ENCODE measurements at regions not wholly inside any gene's neighbourhood (a gene's known extent, or its start where the extent isn't known, plus 50 kb on each side); places are given as distances from the start of the nearest gene placed in this dataset.

GRCh38 chr22:47382164-47382890 is 619.9 kb downstream of the TBC1D22A start (continued):
- TF ChIP-seq RAD21 (IDR thresholded peaks at IDR 0.05; ENCODE audit: low read depth): no peak
- no peak for TF ChIP-seq TCF7L2 (IDR thresholded peaks at IDR 0.05; ENCODE audit: borderline replicate concordance, extremely low read depth, insufficient read depth, insufficient read length)
- no peak for TF ChIP-seq SRF (IDR thresholded peaks at IDR 0.05; ENCODE audit: low read depth)
- TF ChIP-seq ZBTB33 (IDR thresholded peaks at IDR 0.05; ENCODE audit: extremely low read depth, insufficient replicate concordance, low read length): no peak
- no peak for TF ChIP-seq EZH2phosphoT487 (IDR thresholded peaks at IDR 0.05; ENCODE audit: borderline replicate concordance)
- no peak for TF ChIP-seq EZH2 (IDR thresholded peaks at IDR 0.05)

GRCh38 chr22:47381240-47381639 is 618.8 kb downstream of the TBC1D22A start:
- no peak overlapping the region for H3K4me3 ChIP-seq (replicated peaks in 1 of 2; ENCODE audit: low read depth in 1 of 2, low read length in 2 of 2)
- no peaks in the 10 kb centered on the region for H3K9me3 ChIP-seq (ENCODE audit: control insufficient read depth in 1 of 2, insufficient read depth in 1 of 2, low read depth in 1 of 2, low read length in 2 of 2)
- H4K20me1 ChIP-seq (ENCODE audit: insufficient read depth): no peaks in the 10 kb centered on the region
- no peak overlapping the region for H3K9ac ChIP-seq (ENCODE audit: low read length)
- ATAC-seq (no peak), DNase-seq (ENCODE audit: low read depth, low spot score) (no peak)
- intact Hi-C loops (cut with micrococcal nuclease): no loop called here
- no peak overlapping the region for H2AFZ ChIP-seq (ENCODE audit: low read depth, low read length, poor library complexity, severe bottlenecking)
- H3K4me1 ChIP-seq (ENCODE audit: control insufficient read depth in 1 of 2, insufficient read depth in 2 of 2, low read length in 2 of 2): no peaks in the 10 kb centered on the region
- no peaks in the 10 kb centered on the region for H3K79me2 ChIP-seq (ENCODE audit: insufficient read depth, low read length)
- peaks cover 27% of the 10 kb centered on the region for H3K27me3 ChIP-seq (ENCODE audit: insufficient read depth, low read length)
- no peak overlapping the region for H3K27ac ChIP-seq (ENCODE audit: low read depth, low read length)
- BruUV-seq (replicated peaks): no TSS peak
- TF ChIP-seq FOSL1 (IDR thresholded peaks at IDR 0.05; ENCODE audit: low read depth): no peak
- TF ChIP-seq ATF3 (IDR thresholded peaks at IDR 0.05): no peak
- TF ChIP-seq TCF7L2 (IDR thresholded peaks at IDR 0.05; ENCODE audit: borderline replicate concordance, extremely low read depth, insufficient read depth, insufficient read length): no peak
- no peak for TF ChIP-seq YY1 (IDR thresholded peaks at IDR 0.05; ENCODE audit: extremely low read depth, insufficient replicate concordance, low read depth, low read length)
- TF ChIP-seq SRF (IDR thresholded peaks at IDR 0.05; ENCODE audit: low read depth): no peak
- TF ChIP-seq ELF1 (IDR thresholded peaks at IDR 0.05; ENCODE audit: borderline replicate concordance, low read depth): no peak
- TF ChIP-seq POLR2A (IDR thresholded peaks at IDR 0.05; ENCODE audit: borderline replicate concordance, extremely low read depth, insufficient read depth, insufficient read length): no peak
- no peak for TF ChIP-seq ZBTB33 (IDR thresholded peaks at IDR 0.05; ENCODE audit: extremely low read depth, insufficient replicate concordance, low read length)
- no peak for TF ChIP-seq CEBPB (IDR thresholded peaks at IDR 0.05; ENCODE audit: low read depth)
- no peak for TF ChIP-seq CBX3 (IDR thresholded peaks at IDR 0.05; ENCODE audit: low read depth)
- POLR2A ChIA-PET: no interaction called here
- no peaks in the 10 kb centered on the region for H3K9me2 ChIP-seq (ENCODE audit: insufficient read depth)
- RAD21 ChIA-PET (ENCODE audit: low non-redundant PET in 1 of 2, low total read pairs in 2 of 2, uncharacterized antibody in 2 of 2, unreplicated experiment in 2 of 2): no interaction called here
- no peaks in the 10 kb centered on the region for H3K36me3 ChIP-seq (ENCODE audit: control insufficient read depth in 1 of 2, insufficient read depth in 2 of 2, low read length in 2 of 2)
- no peak overlapping the region for H3K4me2 ChIP-seq (ENCODE audit: low read length)
- CTCF ChIA-PET: no interaction called here
